H1 (cell line): ENCODE measurements at regions not wholly inside any gene's neighbourhood (a gene's known extent, or its start where the extent isn't known, plus 50 kb on each side); places are given as distances from the start of the nearest gene placed in this dataset.

Source experiments
- ATF3 ChIP-seq: IDR thresholded peaks from 2 replicates; pipeline ENCODE4 v1.6.1; 2011; ENCODE audit warnings: low read depth, mild to moderate bottlenecking, low read length; ENCODE audit not compliant: insufficient read depth
- CBX8 ChIP-seq: fragments of 300-800, 300-1000 bp; sonication (generic); IDR thresholded peaks from 2 replicates; pipeline ENCODE4 v1.7.1; 2016; ENCODE audit warnings: low read depth, low read length, borderline replicate concordance
- HDAC2 ChIP-seq, 2 experiments: fragments of 300-600 bp in 1 of 2; sonication (generic) in 1 of 2; IDR thresholded peaks; 2 replicates each; pipeline ENCODE4 v1.6.1; 2011 to 2012; ENCODE audit warnings: low read depth in 2 of 2, low read length in 2 of 2, mild to moderate bottlenecking in 2 of 2, moderate library complexity in 2 of 2, borderline replicate concordance in 1 of 2, inconsistent platforms in 1 of 2
- JUN ChIP-seq: IDR thresholded peaks from 2 replicates; pipeline ENCODE4 v1.6.1; 2011; ENCODE audit warnings: low read depth, mild to moderate bottlenecking, improper control_type of control experiment, low read length
- POLR2A ChIP-seq, 2 experiments: IDR thresholded peaks; 1 replicate in 1 of 2; 2 replicates in 1 of 2; pipeline ENCODE4 v1.6.1; 2011; ENCODE audit warnings: low read depth in 2 of 2, low read length in 2 of 2, mild to moderate bottlenecking in 2 of 2; ENCODE audit errors: control extremely low read depth in 1 of 2
- TCF12 ChIP-seq: IDR thresholded peaks from 2 replicates; pipeline ENCODE4 v1.6.1; 2011; ENCODE audit warnings: low read depth, mild to moderate bottlenecking, low read length
- TEAD4 ChIP-seq: IDR thresholded peaks from 2 replicates; pipeline ENCODE4 v1.6.1; 2012; ENCODE audit warnings: low read depth, low read length, inconsistent platforms, mixed read lengths
- ZNF274 ChIP-seq: IDR thresholded peaks from 2 replicates; pipeline ENCODE4 v1.7.0; 2012; ENCODE audit warnings: low read length, borderline replicate concordance; ENCODE audit errors: extremely low read depth

GRCh38 chr2:145753966-145754365, 1234.0 kb upstream of the ZEB2 start (continued):
- no peak for TF ChIP-seq HDAC2 (IDR thresholded peaks at IDR 0.05; ENCODE audit: borderline replicate concordance in 1 of 2, low read depth in 2 of 2, low read length in 2 of 2)
- TF ChIP-seq TEAD4: no peak
- TF ChIP-seq POLR2A (IDR thresholded peaks at IDR 0.05; ENCODE audit: control extremely low read depth in 1 of 2, low read depth in 2 of 2, low read length in 2 of 2): no peak
- TF ChIP-seq CBX8: no peak
- no peak for TF ChIP-seq JUN
- TF ChIP-seq TCF12: no peak
- TF ChIP-seq ATF3: no peak
- no peak for TF ChIP-seq ZNF274
